ENCODE measurements at regions not wholly inside any gene's neighbourhood (a gene's known extent, or its start where the extent isn't known, plus 50 kb on each side); places are given as distances from the start of the nearest gene placed in this dataset.

- DNase-seq (ENCODE audit: extremely low spot score, unreplicated experiment): no peak
- TF ChIP-seq CTCF (conservative IDR thresholded peaks at IDR 0.05): no peak
- peaks cover 3% of the 10 kb centered on the region for H3K27me3 Mint-ChIP-seq
- no peaks in the 10 kb centered on the region for H3K4me1 Mint-ChIP-seq (ENCODE audit: unreplicated experiment)
- no peaks in the 10 kb centered on the region for H3K36me3 Mint-ChIP-seq
- no peak overlapping the region for H3K4me3 Mint-ChIP-seq
- no peak overlapping the region for H3K27ac Mint-ChIP-seq
- H3K9me3 Mint-ChIP-seq: no peaks in the 10 kb centered on the region
Measured at GRCh38 chr13:109529964-109530363, 256.4 kb downstream of the IRS2 start.

DNA sequence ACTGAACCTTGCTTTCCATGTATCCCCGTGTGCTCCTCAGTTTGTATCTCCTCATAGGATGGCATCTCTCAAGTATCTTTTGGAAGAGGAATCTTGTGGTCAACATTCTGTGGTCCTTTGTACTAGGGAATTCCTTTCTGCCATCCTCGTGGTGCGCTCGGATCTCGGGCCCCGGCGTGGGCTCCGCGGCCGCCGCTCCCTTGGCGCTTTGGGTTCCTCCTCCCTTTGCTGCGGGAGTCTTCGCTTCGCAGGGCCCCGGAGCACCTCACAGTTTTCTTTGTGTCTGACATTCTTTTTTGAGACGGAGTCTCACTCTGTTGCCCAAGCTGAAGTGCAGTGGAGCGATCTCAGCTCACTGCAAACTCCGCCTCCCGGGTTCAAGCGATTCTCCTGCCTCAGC, 264.7 kb downstream of the IRS2 start:
- TF ChIP-seq CTCF (conservative IDR thresholded peaks at IDR 0.05): no peak
- Mint-ChIP-seq H3K27me3 (no peaks in the 10 kb centered on the region), H3K4me3 (no peak overlapping the region), H3K36me3 (no peaks in the 10 kb centered on the region), H3K4me1 (ENCODE audit: unreplicated experiment) (no peaks in the 10 kb centered on the region), H3K9me3 (no peaks in the 10 kb centered on the region), H3K27ac (no peak overlapping the region)
- no peak for DNase-seq (ENCODE audit: extremely low spot score, unreplicated experiment)

DNA sequence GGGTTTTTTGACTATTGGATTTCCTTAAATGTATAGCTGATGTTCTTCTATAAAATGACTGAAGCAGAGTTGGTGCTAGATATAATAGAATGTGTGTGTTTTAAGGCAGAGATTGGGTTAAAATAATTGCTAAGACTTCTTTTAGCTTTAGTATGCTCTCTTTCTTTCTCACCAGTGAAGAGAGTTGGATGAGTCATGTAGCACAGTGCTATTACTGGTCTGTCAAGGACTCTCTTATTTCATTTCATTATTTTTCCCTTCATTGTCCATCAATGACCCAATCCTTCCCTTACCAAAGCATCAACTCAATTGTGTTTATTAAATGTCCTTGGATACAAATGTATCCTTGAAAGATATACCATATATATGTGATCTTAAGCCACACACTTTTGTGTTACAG, 268.9 kb downstream of the IRS2 start:
- DNase-seq (ENCODE audit: extremely low spot score, unreplicated experiment): no peak
- H3K4me1 Mint-ChIP-seq (ENCODE audit: unreplicated experiment): no peaks in the 10 kb centered on the region
- H3K4me3 Mint-ChIP-seq: no peak overlapping the region
- TF ChIP-seq CTCF (conservative IDR thresholded peaks at IDR 0.05): no peak
- H3K27me3 Mint-ChIP-seq: no peaks in the 10 kb centered on the region
- H3K27ac Mint-ChIP-seq: no peak overlapping the region
- peaks cover 4% of the 10 kb centered on the region for H3K9me3 Mint-ChIP-seq
- H3K36me3 Mint-ChIP-seq: no peaks in the 10 kb centered on the region

DNA sequence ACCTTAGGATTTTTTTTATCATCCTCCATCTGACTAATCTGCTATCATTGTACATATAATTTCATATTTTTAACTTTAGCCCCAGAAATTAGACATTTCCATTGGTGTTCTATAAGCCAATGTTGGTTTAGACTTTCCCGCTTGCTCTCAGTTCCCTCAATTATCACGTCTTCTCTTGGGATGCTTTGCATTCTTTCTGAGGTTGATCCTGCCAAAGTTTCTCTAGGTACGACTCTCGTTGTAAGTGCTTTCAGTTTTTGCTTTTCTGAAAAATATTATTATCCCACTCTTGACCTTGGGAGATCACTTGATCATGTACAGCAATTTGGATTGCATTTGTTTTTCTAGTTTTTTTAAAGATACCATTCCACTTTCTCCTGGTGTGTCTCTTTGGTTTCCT, 270.2 kb downstream of the IRS2 start:
- Mint-ChIP-seq H3K9me3 (peaks cover 4% of the 10 kb centered on the region), H3K4me3 (no peak overlapping the region), H3K36me3 (no peaks in the 10 kb centered on the region), H3K27me3 (no peaks in the 10 kb centered on the region), H3K4me1 (ENCODE audit: unreplicated experiment) (no peaks in the 10 kb centered on the region), H3K27ac (no peak overlapping the region)
- DNase-seq (ENCODE audit: extremely low spot score, unreplicated experiment): no peak
- no peak for TF ChIP-seq CTCF (conservative IDR thresholded peaks at IDR 0.05)

DNA sequence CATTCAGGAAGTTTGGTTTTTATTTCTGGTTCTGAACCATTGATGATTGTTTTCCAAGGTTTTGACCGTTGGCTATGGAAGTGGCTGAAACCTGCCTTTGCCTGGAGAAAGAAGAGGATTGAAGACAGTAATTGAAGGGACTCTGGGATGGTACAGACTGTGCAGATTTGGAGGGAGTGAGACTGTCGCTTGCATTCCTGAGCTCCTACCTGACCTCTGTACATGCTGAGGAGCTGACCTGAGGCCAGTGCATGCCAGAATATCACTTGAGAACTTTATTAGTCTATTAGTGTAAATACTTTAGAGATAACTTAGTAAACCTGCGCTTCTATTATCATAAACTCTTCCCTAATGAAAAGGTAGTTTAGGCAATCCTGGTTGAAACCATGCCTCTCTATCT, 276.4 kb downstream of the IRS2 start:
- DNase-seq (ENCODE audit: extremely low spot score, unreplicated experiment): no peak
- Mint-ChIP-seq H3K36me3 (no peaks in the 10 kb centered on the region), H3K9me3 (peaks cover 15% of the 10 kb centered on the region), H3K4me3 (no peak overlapping the region), H3K27me3 (peaks cover 3% of the 10 kb centered on the region), H3K4me1 (ENCODE audit: unreplicated experiment) (no peaks in the 10 kb centered on the region), H3K27ac (peak overlapping the region; percentile 75)
- no peak for TF ChIP-seq CTCF (conservative IDR thresholded peaks at IDR 0.05)

Measured in type B pancreatic cell (in vitro differentiated cells).